Cardiac muscle cell (in vitro differentiated cells and primary cell): ENCODE measurements at regions not wholly inside any gene's neighbourhood (a gene's known extent, or its start where the extent isn't known, plus 50 kb on each side); places are given as distances from the start of the nearest gene placed in this dataset.

Experiments used
- DNase-seq, 2 donors: peaks; one replicate each; pipeline versions ENCODE4 v3.0.0 to v3.0.0-alpha.2; 2010 to 2017; ENCODE audit warnings: low read depth in 1 of 2, low spot score in 1 of 2
- H3K27ac ChIP-seq: fragments of 200-600 bp; sonication (generic); 2 replicates; pipeline ENCODE4 v1.5.1; 2016
- H3K27me3 ChIP-seq: fragments of 200-600 bp; sonication (generic); 2 replicates; pipeline ENCODE4 v1.6.0; 2016; ENCODE audit warnings: control low read depth
- H3K36me3 ChIP-seq: fragments of 200-600 bp; sonication (generic); 2 replicates; pipeline ENCODE4 v1.5.1; 2016; ENCODE audit warnings: control low read depth
- H3K4me1 ChIP-seq: fragments of 200-600 bp; sonication (generic); 2 replicates; pipeline ENCODE4 v1.8.1; 2017; ENCODE audit warnings: low read depth, mild to moderate bottlenecking, mixed run types
- H3K4me3 ChIP-seq: fragments of 200-600 bp; sonication (generic); 2 replicates; pipeline ENCODE4 v1.5.1; 2016; ENCODE audit warnings: mild to moderate bottlenecking
- H3K9me3 ChIP-seq: fragments of 200-600 bp; sonication (generic); 2 replicates; pipeline ENCODE4 v1.5.1; 2017; ENCODE audit warnings: low read depth, mild to moderate bottlenecking, control low read depth
- TF ChIP-seq, protein P1 (sequence below): IDR thresholded peaks from 2 replicates; pipeline ENCODE4 v1.5.1; 2012; ENCODE audit warnings: low read depth, mild to moderate bottlenecking, low read length

DNA sequence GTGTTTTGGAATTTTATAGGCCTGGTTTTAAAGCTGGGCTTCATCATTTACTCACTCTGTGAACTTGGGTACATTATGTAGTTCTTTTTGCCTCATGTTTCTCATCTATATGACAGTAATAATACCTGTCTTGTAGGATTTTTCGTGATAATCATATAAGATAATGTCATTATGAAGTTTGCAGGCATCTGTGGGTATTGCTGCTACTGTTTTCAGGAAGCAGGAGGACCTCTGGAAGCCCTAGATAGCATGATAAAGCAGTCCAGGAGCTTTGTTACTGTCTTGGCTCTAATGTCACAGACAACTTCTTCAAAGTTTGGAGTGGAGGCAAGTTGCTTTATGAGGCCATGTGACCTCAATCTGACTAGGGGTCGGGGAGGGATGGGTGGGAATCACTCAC is 145.0 kb upstream of the MEIS2 start:
- H3K27me3 ChIP-seq, result no peaks in the 10 kb centered on the region
- no peak overlapping the region for H3K27ac ChIP-seq
- H3K36me3 ChIP-seq, result no peaks in the 10 kb centered on the region
- H3K9me3 ChIP-seq, result no peaks in the 10 kb centered on the region
- H3K4me1 ChIP-seq, result no peaks in the 10 kb centered on the region
- no peak overlapping the region for H3K4me3 ChIP-seq
- no peak for DNase-seq
- TF ChIP-seq, protein P1, sequence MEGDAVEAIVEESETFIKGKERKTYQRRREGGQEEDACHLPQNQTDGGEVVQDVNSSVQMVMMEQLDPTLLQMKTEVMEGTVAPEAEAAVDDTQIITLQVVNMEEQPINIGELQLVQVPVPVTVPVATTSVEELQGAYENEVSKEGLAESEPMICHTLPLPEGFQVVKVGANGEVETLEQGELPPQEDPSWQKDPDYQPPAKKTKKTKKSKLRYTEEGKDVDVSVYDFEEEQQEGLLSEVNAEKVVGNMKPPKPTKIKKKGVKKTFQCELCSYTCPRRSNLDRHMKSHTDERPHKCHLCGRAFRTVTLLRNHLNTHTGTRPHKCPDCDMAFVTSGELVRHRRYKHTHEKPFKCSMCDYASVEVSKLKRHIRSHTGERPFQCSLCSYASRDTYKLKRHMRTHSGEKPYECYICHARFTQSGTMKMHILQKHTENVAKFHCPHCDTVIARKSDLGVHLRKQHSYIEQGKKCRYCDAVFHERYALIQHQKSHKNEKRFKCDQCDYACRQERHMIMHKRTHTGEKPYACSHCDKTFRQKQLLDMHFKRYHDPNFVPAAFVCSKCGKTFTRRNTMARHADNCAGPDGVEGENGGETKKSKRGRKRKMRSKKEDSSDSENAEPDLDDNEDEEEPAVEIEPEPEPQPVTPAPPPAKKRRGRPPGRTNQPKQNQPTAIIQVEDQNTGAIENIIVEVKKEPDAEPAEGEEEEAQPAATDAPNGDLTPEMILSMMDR, result no peak

DNA sequence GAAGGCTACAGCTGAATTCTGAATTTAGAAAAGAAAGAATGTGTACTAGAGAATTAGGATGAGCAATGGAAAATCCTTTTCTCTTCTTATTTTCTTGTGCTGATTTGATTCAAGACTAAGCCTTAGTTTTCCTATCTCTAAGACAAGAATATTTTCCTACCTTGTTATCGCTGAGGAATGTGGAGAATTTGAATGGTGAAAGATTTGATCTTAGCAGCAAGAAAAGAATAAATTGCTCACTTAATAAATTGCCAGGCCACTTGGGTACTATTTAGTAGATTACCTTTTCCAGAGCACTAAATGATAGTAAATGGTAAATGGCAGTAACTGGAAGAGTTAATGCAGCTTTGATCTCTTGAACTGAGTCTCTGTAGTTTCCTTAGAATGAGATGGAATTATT is 145.7 kb upstream of the MEIS2 start:
- Histone ChIP-seq H3K9me3 (no peaks in the 10 kb centered on the region), H3K36me3 (no peaks in the 10 kb centered on the region), H3K27me3 (no peaks in the 10 kb centered on the region), H3K4me3 (no peak overlapping the region), H3K27ac (no peak overlapping the region), H3K4me1 (no peaks in the 10 kb centered on the region)
- peak in 1 of 2 donors; percentile 2 for DNase-seq
- TF ChIP-seq, protein P1, result no peak

DNA sequence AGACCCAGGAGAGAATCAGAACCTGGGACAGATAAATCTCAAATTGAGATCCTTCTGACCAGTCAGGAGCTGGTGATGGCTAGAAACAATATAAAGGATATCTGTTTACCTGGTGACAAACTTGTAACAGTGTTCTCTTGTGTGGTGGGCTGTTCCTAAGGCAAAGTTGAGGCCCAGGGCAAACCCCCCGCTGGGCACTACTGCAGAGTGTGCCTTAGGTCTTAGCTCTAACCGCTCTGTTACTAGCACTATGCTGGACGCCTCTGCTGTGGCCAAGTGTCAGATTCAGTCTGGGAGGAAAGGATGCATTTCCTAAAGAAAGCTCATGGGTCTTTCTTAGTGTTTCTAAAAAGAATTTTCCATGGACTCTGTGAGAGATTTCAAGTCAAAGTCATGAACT is 146.5 kb upstream of the MEIS2 start:
- Histone ChIP-seq H3K4me1 (no peaks in the 10 kb centered on the region), H3K27me3 (no peaks in the 10 kb centered on the region), H3K27ac (no peak overlapping the region), H3K4me3 (no peak overlapping the region), H3K9me3 (no peaks in the 10 kb centered on the region), H3K36me3 (no peaks in the 10 kb centered on the region)
- DNase-seq, result no peak
- TF ChIP-seq, protein P1, result no peak

DNA sequence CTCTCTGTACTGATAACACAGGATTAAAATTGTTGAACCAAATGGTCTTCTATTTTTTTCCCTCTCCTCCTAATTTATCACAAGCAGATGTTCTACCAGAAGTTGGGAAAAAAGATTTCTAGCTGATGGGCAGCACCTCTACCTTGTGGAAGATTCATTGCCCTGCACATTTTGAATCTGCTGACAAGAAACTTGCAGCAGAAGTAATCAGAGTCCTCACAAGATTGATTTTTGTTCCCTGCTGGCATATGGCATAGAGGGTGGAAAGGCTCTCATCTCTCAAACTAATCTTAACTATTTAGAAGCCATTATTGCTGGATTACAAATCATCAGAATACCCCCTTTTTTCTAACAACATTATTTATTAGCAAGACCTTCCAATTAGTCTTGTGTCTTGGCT is 148.9 kb upstream of the MEIS2 start:
- no peak for DNase-seq

DNA sequence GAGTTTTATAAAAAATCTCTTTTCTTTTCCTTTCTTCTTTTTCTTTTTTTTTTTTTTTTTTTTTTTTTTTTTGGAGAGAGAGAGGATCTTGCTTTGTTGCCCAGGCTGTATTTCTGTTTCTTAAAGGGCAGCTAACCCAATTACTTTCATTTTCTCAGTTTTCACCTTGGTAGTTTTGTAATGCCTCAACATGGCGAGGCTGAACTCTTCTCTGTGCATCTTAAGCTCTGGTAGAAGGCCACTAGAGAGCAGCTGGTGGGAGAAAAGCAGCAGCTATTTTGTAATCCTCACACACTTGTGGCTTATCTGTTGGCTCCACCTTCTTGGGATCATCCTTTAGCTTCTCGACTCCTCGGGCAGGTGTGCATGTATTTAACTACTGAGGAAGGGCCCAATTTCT is 152.2 kb upstream of the MEIS2 start:
- Histone ChIP-seq H3K27ac (no peak overlapping the region), H3K36me3 (no peaks in the 10 kb centered on the region), H3K27me3 (no peaks in the 10 kb centered on the region), H3K4me1 (no peaks in the 10 kb centered on the region), H3K4me3 (no peak overlapping the region), H3K9me3 (no peaks in the 10 kb centered on the region)
- DNase-seq, result no peak
- TF ChIP-seq, protein P1, result no peak

More for the DNA sequence above, 148.9 kb upstream of the MEIS2 start:
- Histone ChIP-seq H3K9me3 (no peaks in the 10 kb centered on the region), H3K27me3 (no peaks in the 10 kb centered on the region), H3K27ac (no peak overlapping the region), H3K4me3 (no peak overlapping the region), H3K4me1 (no peaks in the 10 kb centered on the region), H3K36me3 (no peaks in the 10 kb centered on the region)
- TF ChIP-seq, protein P1, result no peak

DNA sequence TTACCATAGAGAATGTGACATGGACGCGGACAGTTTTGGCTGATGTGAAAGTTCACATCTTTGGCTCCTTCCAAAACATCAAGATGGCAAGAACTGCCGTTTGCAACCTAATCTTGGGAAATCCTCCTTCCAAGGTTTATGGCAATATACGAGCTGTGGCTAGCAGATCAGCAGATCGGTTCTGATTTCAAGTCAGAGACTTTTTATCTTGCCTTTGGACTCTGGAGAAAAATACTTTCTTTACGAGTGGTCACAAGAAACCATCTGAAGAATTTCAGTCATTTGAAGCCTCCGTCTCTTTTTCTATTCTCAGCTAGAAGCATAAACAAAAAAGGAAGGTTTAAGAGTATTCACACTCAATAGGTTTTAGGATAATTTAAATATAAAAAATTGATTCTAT is 153.5 kb upstream of the MEIS2 start:
- no peak overlapping the region for H3K4me3 ChIP-seq
- H3K36me3 ChIP-seq, result no peaks in the 10 kb centered on the region
- no peaks in the 10 kb centered on the region for H3K9me3 ChIP-seq
- no peak overlapping the region for H3K27ac ChIP-seq
- no peak for DNase-seq
- TF ChIP-seq, protein P1, result no peak
- H3K4me1 ChIP-seq, result no peaks in the 10 kb centered on the region
- H3K27me3 ChIP-seq, result no peaks in the 10 kb centered on the region
